NCI-H774 (cell line): ENCODE measurements at regions not wholly inside any gene's neighbourhood (a gene's known extent, or its start where the extent isn't known, plus 50 kb on each side); places are given as distances from the start of the nearest gene placed in this dataset.

Source experiments
- DNase-seq: peaks from one replicate; lab custom pipeline; 2025; lab: John Stamatoyannopoulos, UW

- DNase-seq = no peak
Measured at GRCh38 chr15:79230766-79231165, 51.8 kb upstream of the ANKRD34C start.

- DNase-seq = no peak
Measured at GRCh38 chr15:79222808-79223207, 59.7 kb upstream of the ANKRD34C start.

GRCh38 chr15:79221696-79222095, 60.8 kb upstream of the ANKRD34C start:
- DNase-seq = no peak

GRCh38 chr15:79219393-79220056, 63.0 kb upstream of the ANKRD34C start:
- DNase-seq = no peak

- no peak for DNase-seq
Measured at GRCh38 chr15:79218588-79219200, 63.8 kb upstream of the ANKRD34C start.

- no peak for DNase-seq
Measured at GRCh38 chr15:79213650-79214049, 68.9 kb upstream of the ANKRD34C start.

- no peak for DNase-seq
Measured at GRCh38 chr15:79212589-79213157, 69.8 kb upstream of the ANKRD34C start.

GRCh38 chr15:79211481-79211880, 71.0 kb upstream of the ANKRD34C start:
- DNase-seq = no peak

- DNase-seq = no peak
Measured at GRCh38 chr15:79209690-79210089, 72.8 kb upstream of the ANKRD34C start.

- no peak for DNase-seq
Measured at GRCh38 chr15:79209116-79209515, 73.4 kb upstream of the ANKRD34C start.

- no peak for DNase-seq
Measured at GRCh38 chr15:79208179-79208578, 74.3 kb upstream of the ANKRD34C start.

- DNase-seq = no peak
Measured at GRCh38 chr15:79206940-79207339, 75.6 kb upstream of the ANKRD34C start.

GRCh38 chr15:79204886-79205675, 77.4 kb upstream of the ANKRD34C start:
- DNase-seq = no peak

- no peak for DNase-seq
Measured at GRCh38 chr15:79198461-79198860, 84.1 kb upstream of the ANKRD34C start.

- DNase-seq = no peak
Measured at GRCh38 chr15:79197285-79197684, 85.2 kb upstream of the ANKRD34C start.

- no peak for DNase-seq
Measured at GRCh38 chr15:79195802-79196201, 86.7 kb upstream of the ANKRD34C start.

- no peak for DNase-seq
Measured at GRCh38 chr15:79195239-79195638, 87.3 kb upstream of the ANKRD34C start.

- DNase-seq = no peak
Measured at GRCh38 chr15:79194386-79194785, 88.1 kb upstream of the ANKRD34C start.

- DNase-seq = no peak
Measured at GRCh38 chr15:79193549-79193948, 89.0 kb upstream of the ANKRD34C start.

- DNase-seq = no peak
Measured at GRCh38 chr15:79193103-79193502, 89.4 kb upstream of the ANKRD34C start.

GRCh38 chr15:79192462-79193036, 90.0 kb upstream of the ANKRD34C start:
- DNase-seq = no peak

GRCh38 chr15:79190093-79190492, 92.4 kb upstream of the ANKRD34C start:
- DNase-seq = no peak
